ENCODE measurements at regions not wholly inside any gene's neighbourhood (a gene's known extent, or its start where the extent isn't known, plus 50 kb on each side); places are given as distances from the start of the nearest gene placed in this dataset.

- H3K4me1 ChIP-seq: no peaks in the 10 kb centered on the region
- no peak for DNase-seq (ENCODE audit: low read depth in 1 of 2, low spot score in 1 of 2)
- ChIA-PET POLR2A (no interaction called here), CTCF (interaction anchor here (1.2 to 3.7 kb wide), 2 partner anchors 29 to 224 kb away, joined by 5 to 19 read pairs; no protein-coding TSS in a partner anchor)
- 50% methylated on average over 8 of the region's 8 CpGs for WGBS (ENCODE audit: missing lambda C conversion rate)
- FAIRE-seq: no peak
- ATAC-seq: no peak
- H3K4me3 ChIP-seq: no peak overlapping the region
- no peak overlapping the region for H3K4me2 ChIP-seq
- no peaks in the 10 kb centered on the region for H3K9me3 ChIP-seq
- no peak overlapping the region for H3K27ac ChIP-seq
- TF ChIP-seq EP300 (IDR thresholded peaks at IDR 0.05) (no peak), GATA3 (IDR thresholded peaks at IDR 0.05; ENCODE audit: borderline replicate concordance) (no peak), CBX8 (IDR thresholded peaks at IDR 0.05) (no peak), MAFK (IDR thresholded peaks at IDR 0.05; ENCODE audit: partially characterized antibody) (no peak), KDM5A (IDR thresholded peaks at IDR 0.05) (no peak), JUNB (IDR thresholded peaks at IDR 0.05) (no peak), RNF2 (IDR thresholded peaks at IDR 0.05; ENCODE audit: borderline replicate concordance, low read depth) (no peak), RARB (CRISPR knock-in tag; IDR thresholded peaks at IDR 0.05) (no peak)
- TF ChIP-seq, protein P1, sequence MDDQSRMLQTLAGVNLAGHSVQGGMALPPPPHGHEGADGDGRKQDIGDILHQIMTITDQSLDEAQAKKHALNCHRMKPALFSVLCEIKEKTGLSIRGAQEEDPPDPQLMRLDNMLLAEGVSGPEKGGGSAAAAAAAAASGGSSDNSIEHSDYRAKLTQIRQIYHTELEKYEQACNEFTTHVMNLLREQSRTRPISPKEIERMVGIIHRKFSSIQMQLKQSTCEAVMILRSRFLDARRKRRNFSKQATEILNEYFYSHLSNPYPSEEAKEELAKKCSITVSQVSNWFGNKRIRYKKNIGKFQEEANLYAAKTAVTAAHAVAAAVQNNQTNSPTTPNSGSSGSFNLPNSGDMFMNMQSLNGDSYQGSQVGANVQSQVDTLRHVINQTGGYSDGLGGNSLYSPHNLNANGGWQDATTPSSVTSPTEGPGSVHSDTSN (IDR thresholded peaks at IDR 0.05): no peak
- TF ChIP-seq, protein P2, sequence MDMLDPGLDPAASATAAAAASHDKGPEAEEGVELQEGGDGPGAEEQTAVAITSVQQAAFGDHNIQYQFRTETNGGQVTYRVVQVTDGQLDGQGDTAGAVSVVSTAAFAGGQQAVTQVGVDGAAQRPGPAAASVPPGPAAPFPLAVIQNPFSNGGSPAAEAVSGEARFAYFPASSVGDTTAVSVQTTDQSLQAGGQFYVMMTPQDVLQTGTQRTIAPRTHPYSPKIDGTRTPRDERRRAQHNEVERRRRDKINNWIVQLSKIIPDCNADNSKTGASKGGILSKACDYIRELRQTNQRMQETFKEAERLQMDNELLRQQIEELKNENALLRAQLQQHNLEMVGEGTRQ (IDR thresholded peaks at IDR 0.05): no peak
These were observed 146.6 kb downstream of the IRF8 start for GRCh38 chr16:86045591-86045971.

DNA sequence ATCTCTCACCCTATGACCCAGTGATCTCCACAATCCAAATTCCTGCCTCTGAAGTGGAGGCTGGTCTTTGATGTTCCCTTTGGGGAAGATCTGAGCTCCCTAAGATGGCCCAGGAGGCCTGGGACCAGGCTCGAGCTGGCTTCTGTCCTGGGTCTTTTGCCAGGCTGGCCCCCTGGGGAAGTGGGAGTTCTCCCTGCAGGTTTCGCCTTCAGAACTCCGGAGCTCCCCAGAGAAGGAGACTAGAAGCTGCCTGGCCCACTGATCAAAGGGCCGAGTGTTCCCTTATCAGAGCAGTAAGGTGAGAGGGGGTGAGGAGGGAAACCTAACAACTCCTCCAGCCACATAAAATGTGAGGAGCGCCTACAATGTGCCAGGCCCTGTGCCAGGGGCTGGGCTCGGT lies 147.1 kb downstream of the IRF8 start:
- TF ChIP-seq NFE2L2 (conservative IDR thresholded peaks at IDR 0.05; ENCODE audit: low read length): no peak
- TF ChIP-seq E2F6 (IDR thresholded peaks at IDR 0.05; ENCODE audit: borderline replicate concordance, low read depth): no peak
- no peak for TF ChIP-seq ZFP36 (IDR thresholded peaks at IDR 0.05; ENCODE audit: borderline replicate concordance, partially characterized antibody)
- TF ChIP-seq RNF2 (IDR thresholded peaks at IDR 0.05; ENCODE audit: borderline replicate concordance, low read depth): no peak
- TF ChIP-seq ELK1 (IDR thresholded peaks at IDR 0.05; ENCODE audit: low read depth, low read length): no peak
- no peak for TF ChIP-seq HOXB13 (CRISPR knock-in tag; IDR thresholded peaks at IDR 0.05; ENCODE audit: low read depth)
- TF ChIP-seq CHD2 (IDR thresholded peaks at IDR 0.05; ENCODE audit: low read length, partially characterized antibody): no peak
- no peak for TF ChIP-seq SMC3 (IDR thresholded peaks at IDR 0.05)
- TF ChIP-seq, protein P1 (IDR thresholded peaks at IDR 0.05): no peak
- TF ChIP-seq TFCP2L1 (CRISPR knock-in tag; IDR thresholded peaks at IDR 0.05): no peak
- TF ChIP-seq TP53 (CRISPR knock-in tag; IDR thresholded peaks at IDR 0.05): no peak
- TF ChIP-seq ZSCAN20 (CRISPR knock-in tag; IDR thresholded peaks at IDR 0.05): no peak
- no peak for TF ChIP-seq NR3C1 (IDR thresholded peaks at IDR 0.05)
- no peak for TF ChIP-seq JUN (IDR thresholded peaks at IDR 0.05)
- TF ChIP-seq REST (IDR thresholded peaks at IDR 0.05): no peak
- TF ChIP-seq FOSB (CRISPR knock-in tag; IDR thresholded peaks at IDR 0.05): no peak
- ATAC-seq (no peak), FAIRE-seq (no peak), DNase-seq (ENCODE audit: low read depth in 1 of 2, low spot score in 1 of 2) (no peak)
- no peak overlapping the region for H3K4me3 ChIP-seq
- CTCF ChIA-PET: interaction anchor here (1.0 to 3.7 kb wide), 3 partner anchors 30 to 474 kb away, joined by 3 to 19 read pairs (median 5); no protein-coding TSS in a partner anchor
- H3K9me3 ChIP-seq: no peaks in the 10 kb centered on the region
- no peak overlapping the region for H3K4me2 ChIP-seq
- H3K27ac ChIP-seq: no peak overlapping the region
- H3K4me1 ChIP-seq: no peaks in the 10 kb centered on the region
- POLR2A ChIA-PET: no interaction called here
- 29% methylated on average over 6 of the region's 6 CpGs for WGBS (ENCODE audit: missing lambda C conversion rate)

Data from A549 (cell line).